IPS-15b (cell line): ENCODE measurements at regions not wholly inside any gene's neighbourhood (a gene's known extent, or its start where the extent isn't known, plus 50 kb on each side); places are given as distances from the start of the nearest gene placed in this dataset.

Experiments used
- H3K27me3 ChIP-seq: one replicate; pipeline ENCODE4 v1.6.1; 2013; ENCODE audit warnings: low read length; ENCODE audit not compliant: control insufficient read depth, insufficient read depth
- H3K36me3 ChIP-seq: one replicate; pipeline ENCODE4 v1.6.1; 2013; ENCODE audit warnings: low read length; ENCODE audit not compliant: control insufficient read depth, insufficient read depth
- H3K4me1 ChIP-seq: one replicate; pipeline ENCODE4 v1.6.1; 2013; ENCODE audit warnings: mild to moderate bottlenecking, low read length; ENCODE audit not compliant: control insufficient read depth, insufficient read depth
- H3K4me3 ChIP-seq: one replicate; pipeline ENCODE4 v1.5.1; 2013; ENCODE audit warnings: low read depth, low read length
- H3K9ac ChIP-seq: one replicate; pipeline ENCODE4 v1.6.1; 2013; ENCODE audit warnings: low read depth, mild to moderate bottlenecking, low read length
- H3K9me3 ChIP-seq: one replicate; pipeline ENCODE4 v1.6.1; 2013; ENCODE audit warnings: mild to moderate bottlenecking, low read length; ENCODE audit not compliant: control insufficient read depth, insufficient read depth

GRCh38 chr4:180106997-180107396, 2136.2 kb upstream of the TENM3 start:
- H3K9me3 ChIP-seq: no peaks in the 10 kb centered on the region
- H3K36me3 ChIP-seq: no peaks in the 10 kb centered on the region

GRCh38 chr4:180116840-180117239, 2126.4 kb upstream of the TENM3 start:
- H3K27me3 ChIP-seq: no peaks in the 10 kb centered on the region
- no peak overlapping the region for H3K9ac ChIP-seq
- H3K4me3 ChIP-seq: no peak overlapping the region
- no peaks in the 10 kb centered on the region for H3K9me3 ChIP-seq
- no peaks in the 10 kb centered on the region for H3K36me3 ChIP-seq
- peaks cover 2% of the 10 kb centered on the region for H3K4me1 ChIP-seq

More at GRCh38 chr4:180106997-180107396, 2136.2 kb upstream of the TENM3 start:
- Histone ChIP-seq H3K9ac (no peak overlapping the region), H3K4me3 (no peak overlapping the region), H3K4me1 (no peaks in the 10 kb centered on the region), H3K27me3 (no peaks in the 10 kb centered on the region)

GRCh38 chr4:180120068-180120467, 2123.1 kb upstream of the TENM3 start:
- Histone ChIP-seq H3K4me1 (peaks cover 2% of the 10 kb centered on the region), H3K4me3 (no peak overlapping the region), H3K9ac (no peak overlapping the region), H3K9me3 (no peaks in the 10 kb centered on the region), H3K27me3 (no peaks in the 10 kb centered on the region), H3K36me3 (no peaks in the 10 kb centered on the region)

- peaks cover 22% of the 10 kb centered on the region for H3K4me1 ChIP-seq
- no peaks in the 10 kb centered on the region for H3K36me3 ChIP-seq
- no peak overlapping the region for H3K9ac ChIP-seq
- no peaks in the 10 kb centered on the region for H3K27me3 ChIP-seq
- no peak overlapping the region for H3K4me3 ChIP-seq
- H3K9me3 ChIP-seq: no peaks in the 10 kb centered on the region
Observed at GRCh38 chr4:180134091-180134866, 2108.9 kb upstream of the TENM3 start.

- no peak overlapping the region for H3K4me3 ChIP-seq
- H3K9me3 ChIP-seq: no peaks in the 10 kb centered on the region
- H3K4me1 ChIP-seq: peaks cover 3% of the 10 kb centered on the region
- no peaks in the 10 kb centered on the region for H3K27me3 ChIP-seq
- H3K9ac ChIP-seq: no peak overlapping the region
- no peaks in the 10 kb centered on the region for H3K36me3 ChIP-seq
Observed at GRCh38 chr4:180141734-180142133, 2101.5 kb upstream of the TENM3 start.

- no peaks in the 10 kb centered on the region for H3K36me3 ChIP-seq
- no peaks in the 10 kb centered on the region for H3K9me3 ChIP-seq
- H3K27me3 ChIP-seq: no peaks in the 10 kb centered on the region
- no peak overlapping the region for H3K4me3 ChIP-seq
- H3K4me1 ChIP-seq: peaks cover 3% of the 10 kb centered on the region
- no peak overlapping the region for H3K9ac ChIP-seq
Observed at GRCh38 chr4:180148737-180149136, 2094.5 kb upstream of the TENM3 start.

GRCh38 chr4:180150818-180151217, 2092.4 kb upstream of the TENM3 start:
- Histone ChIP-seq H3K9ac (no peak overlapping the region), H3K9me3 (no peaks in the 10 kb centered on the region), H3K27me3 (no peaks in the 10 kb centered on the region), H3K4me3 (no peak overlapping the region), H3K36me3 (no peaks in the 10 kb centered on the region), H3K4me1 (no peaks in the 10 kb centered on the region)

- Histone ChIP-seq H3K36me3 (no peaks in the 10 kb centered on the region), H3K4me1 (no peaks in the 10 kb centered on the region), H3K27me3 (no peaks in the 10 kb centered on the region), H3K9ac (no peak overlapping the region), H3K9me3 (no peaks in the 10 kb centered on the region), H3K4me3 (no peak overlapping the region)
Observed at GRCh38 chr4:180152831-180153230, 2090.4 kb upstream of the TENM3 start.

GRCh38 chr4:180153587-180153986, 2089.6 kb upstream of the TENM3 start:
- Histone ChIP-seq H3K4me3 (no peak overlapping the region), H3K9me3 (no peaks in the 10 kb centered on the region), H3K27me3 (no peaks in the 10 kb centered on the region), H3K36me3 (no peaks in the 10 kb centered on the region), H3K4me1 (no peaks in the 10 kb centered on the region), H3K9ac (no peak overlapping the region)

GRCh38 chr4:180156684-180157083, 2086.5 kb upstream of the TENM3 start:
- no peaks in the 10 kb centered on the region for H3K9me3 ChIP-seq
- no peaks in the 10 kb centered on the region for H3K27me3 ChIP-seq
- peaks cover 5% of the 10 kb centered on the region for H3K4me1 ChIP-seq
- no peaks in the 10 kb centered on the region for H3K36me3 ChIP-seq
- H3K9ac ChIP-seq: no peak overlapping the region
- no peak overlapping the region for H3K4me3 ChIP-seq

- Histone ChIP-seq H3K9ac (no peak overlapping the region), H3K9me3 (no peaks in the 10 kb centered on the region), H3K4me1 (peaks cover 5% of the 10 kb centered on the region), H3K36me3 (no peaks in the 10 kb centered on the region), H3K4me3 (no peak overlapping the region), H3K27me3 (no peaks in the 10 kb centered on the region)
Observed at GRCh38 chr4:180160195-180160983, 2082.8 kb upstream of the TENM3 start.

GRCh38 chr4:180164799-180165198, 2078.4 kb upstream of the TENM3 start:
- Histone ChIP-seq H3K4me1 (peaks cover 5% of the 10 kb centered on the region), H3K36me3 (no peaks in the 10 kb centered on the region), H3K27me3 (no peaks in the 10 kb centered on the region), H3K4me3 (no peak overlapping the region), H3K9me3 (no peaks in the 10 kb centered on the region), H3K9ac (no peak overlapping the region)
